DOHH2 (cell line): ENCODE measurements at regions not wholly inside any gene's neighbourhood (a gene's known extent, or its start where the extent isn't known, plus 50 kb on each side); places are given as distances from the start of the nearest gene placed in this dataset.
"Not testable (repeated sequence)": the region's sequence is repeated elsewhere in the genome, so short reads cannot be mapped to it uniquely, and the experiment has no call there.

Experiments used
- H3F3A ChIP-seq: fragments of 200-600 bp; sonication (generic), shearing (Covaris generic); 2 replicates; pipeline ENCODE4 v1.6.0; 2016; ENCODE audit warnings: antibody characterized with exemption, mild to moderate bottlenecking; ENCODE audit not compliant: control insufficient read depth, insufficient read depth
- H3K27ac ChIP-seq: fragments of 200-600 bp; sonication (generic); 2 replicates; pipeline ENCODE4 v1.5.1; 2014; ENCODE audit warnings: low read depth, mild to moderate bottlenecking, low read length, moderate library complexity
- H3K27me3 ChIP-seq: fragments of 200-600 bp; sonication (generic); 2 replicates; pipeline ENCODE4 v1.6.1; 2014; ENCODE audit warnings: mild to moderate bottlenecking, low read length, mixed read lengths; ENCODE audit not compliant: control insufficient read depth
- H3K36me3 ChIP-seq: fragments of 200-600 bp; sonication (generic); 2 replicates; pipeline ENCODE4 v1.6.1; 2014; ENCODE audit warnings: mild to moderate bottlenecking, low read length, moderate library complexity, mixed read lengths; ENCODE audit not compliant: control insufficient read depth
- H3K4me1 ChIP-seq: fragments of 200-600 bp; sonication (generic); 2 replicates; pipeline ENCODE4 v1.6.1; 2014; ENCODE audit warnings: mild to moderate bottlenecking, low read length, mixed read lengths; ENCODE audit not compliant: control insufficient read depth
- H3K4me2 ChIP-seq: fragments of 200-600 bp; sonication (generic); 2 replicates; pipeline ENCODE4 v1.6.0; 2014; ENCODE audit warnings: mild to moderate bottlenecking, low read length, moderate library complexity
- H3K4me3 ChIP-seq: fragments of 200-600 bp; sonication (generic); 2 replicates; pipeline ENCODE4 v1.5.1; 2014; ENCODE audit warnings: mild to moderate bottlenecking, low read length, mixed read lengths
- H3K79me2 ChIP-seq: fragments of 200-600 bp; sonication (generic); 2 replicates; pipeline ENCODE4 v1.6.1; 2014; ENCODE audit warnings: mild to moderate bottlenecking, low read length, mixed read lengths; ENCODE audit not compliant: control insufficient read depth
- H3K9me2 ChIP-seq: fragments of 200-600 bp; sonication (generic); replicated peaks from 2 replicates; pipeline ENCODE4 v1.6.1; 2014; ENCODE audit warnings: mild to moderate bottlenecking, low read length, mixed read lengths; ENCODE audit not compliant: control insufficient read depth
- H3K9me3 ChIP-seq: fragments of 200-600 bp; sonication (generic); 2 replicates; pipeline ENCODE4 v1.6.1; 2014; ENCODE audit warnings: antibody characterized with exemption, low read length, mixed read lengths; ENCODE audit not compliant: control insufficient read depth, insufficient read depth
- H4K20me1 ChIP-seq: fragments of 200-600 bp; sonication (generic); 2 replicates; pipeline ENCODE4 v1.6.0; 2014; ENCODE audit warnings: low read depth, mild to moderate bottlenecking, antibody characterized with exemption, low read length, moderate library complexity; ENCODE audit not compliant: control insufficient read depth, insufficient read depth
- EZH2phosphoT487 ChIP-seq: fragments of 200-600 bp; sonication (generic); IDR thresholded peaks from 2 replicates; pipeline ENCODE4 v1.6.1; 2017; ENCODE audit warnings: borderline replicate concordance, mild to moderate bottlenecking, antibody characterized with exemption, low read length, moderate library complexity, mixed read lengths
- TF ChIP-seq, protein P1 (sequence below): fragments of 200-600 bp; sonication (generic); IDR thresholded peaks from one replicate; pipeline ENCODE4 v1.5.1; 2014; ENCODE audit warnings: antibody characterized with exemption, mild to moderate bottlenecking, low read depth, low read length; ENCODE audit not compliant: poor library complexity, severe bottlenecking

DNA sequence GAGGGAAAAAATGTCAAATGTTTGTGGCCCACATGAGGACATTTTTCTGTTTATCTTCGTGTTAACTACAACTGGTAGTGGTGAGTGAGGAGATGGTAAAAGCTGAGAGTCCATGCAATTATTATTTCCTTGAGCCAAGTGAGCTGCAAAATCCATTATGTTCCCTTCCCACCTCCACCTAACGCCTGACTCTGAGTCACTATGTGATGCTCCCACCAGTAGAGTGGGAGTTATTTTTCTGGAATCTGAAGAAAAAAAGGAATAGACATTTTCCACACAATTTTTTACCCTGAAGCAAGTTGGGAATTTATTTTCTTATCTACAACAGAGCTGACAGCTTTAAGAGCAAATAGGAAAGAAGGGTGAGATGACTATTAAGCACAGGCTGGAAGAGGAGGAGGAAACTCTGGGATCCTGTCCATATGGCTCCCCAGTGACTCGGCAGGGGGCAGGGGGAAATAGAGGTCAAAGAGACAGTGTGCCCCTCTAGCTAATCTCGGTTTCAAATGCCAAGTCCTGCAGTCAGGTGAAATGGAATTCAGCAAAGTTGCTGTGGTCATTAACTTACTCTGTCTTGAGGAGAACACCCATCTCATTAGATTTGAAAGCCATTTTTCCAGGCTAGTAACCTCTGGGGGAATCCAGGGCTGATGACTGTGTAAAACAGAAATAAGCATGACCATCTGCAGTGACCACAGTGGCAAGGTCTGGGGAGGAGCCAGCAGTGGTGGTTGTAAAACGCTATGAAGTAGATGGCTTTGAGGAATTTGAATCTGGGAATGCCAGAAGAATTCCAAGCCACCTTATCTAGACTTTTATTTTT lies 463.9 kb downstream of the STK39 start:
- H3F3A ChIP-seq, result no peaks in the 10 kb centered on the region
- H3K9me2 ChIP-seq, result no peaks in the 10 kb centered on the region
- no peaks in the 10 kb centered on the region for H4K20me1 ChIP-seq
- no peaks in the 10 kb centered on the region for H3K27me3 ChIP-seq
- no peak overlapping the region for H3K4me2 ChIP-seq
- no peaks in the 10 kb centered on the region for H3K36me3 ChIP-seq
- no peaks in the 10 kb centered on the region for H3K9me3 ChIP-seq
- H3K27ac ChIP-seq, result no peak overlapping the region
- no peak for TF ChIP-seq EZH2phosphoT487
- TF ChIP-seq, protein P1, sequence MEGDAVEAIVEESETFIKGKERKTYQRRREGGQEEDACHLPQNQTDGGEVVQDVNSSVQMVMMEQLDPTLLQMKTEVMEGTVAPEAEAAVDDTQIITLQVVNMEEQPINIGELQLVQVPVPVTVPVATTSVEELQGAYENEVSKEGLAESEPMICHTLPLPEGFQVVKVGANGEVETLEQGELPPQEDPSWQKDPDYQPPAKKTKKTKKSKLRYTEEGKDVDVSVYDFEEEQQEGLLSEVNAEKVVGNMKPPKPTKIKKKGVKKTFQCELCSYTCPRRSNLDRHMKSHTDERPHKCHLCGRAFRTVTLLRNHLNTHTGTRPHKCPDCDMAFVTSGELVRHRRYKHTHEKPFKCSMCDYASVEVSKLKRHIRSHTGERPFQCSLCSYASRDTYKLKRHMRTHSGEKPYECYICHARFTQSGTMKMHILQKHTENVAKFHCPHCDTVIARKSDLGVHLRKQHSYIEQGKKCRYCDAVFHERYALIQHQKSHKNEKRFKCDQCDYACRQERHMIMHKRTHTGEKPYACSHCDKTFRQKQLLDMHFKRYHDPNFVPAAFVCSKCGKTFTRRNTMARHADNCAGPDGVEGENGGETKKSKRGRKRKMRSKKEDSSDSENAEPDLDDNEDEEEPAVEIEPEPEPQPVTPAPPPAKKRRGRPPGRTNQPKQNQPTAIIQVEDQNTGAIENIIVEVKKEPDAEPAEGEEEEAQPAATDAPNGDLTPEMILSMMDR, result no peak
- no peak overlapping the region for H3K4me3 ChIP-seq
- no peaks in the 10 kb centered on the region for H3K79me2 ChIP-seq
- no peaks in the 10 kb centered on the region for H3K4me1 ChIP-seq

DNA sequence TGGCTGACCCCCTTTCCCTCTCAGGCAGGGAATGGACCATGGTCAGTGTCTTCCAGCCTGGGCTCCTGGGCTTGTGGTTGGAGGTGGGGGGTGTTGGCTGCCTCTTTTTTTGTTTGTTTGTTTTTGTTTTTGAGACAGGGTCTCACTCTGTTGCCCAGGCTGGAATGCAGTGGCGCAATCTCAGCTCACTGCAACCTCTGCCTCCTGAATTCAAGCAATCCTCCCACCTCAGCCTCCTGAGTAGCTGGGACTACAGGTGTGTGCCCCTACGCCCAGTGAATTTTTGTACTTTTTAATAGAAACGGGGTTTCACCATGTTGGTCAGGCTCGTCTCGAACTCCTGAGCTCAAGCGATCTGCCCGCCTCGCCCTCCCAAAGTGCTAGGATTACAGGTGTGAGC lies 465.8 kb downstream of the STK39 start:
- H3K27ac ChIP-seq, H3K9me3 ChIP-seq, H3K36me3 ChIP-seq, H4K20me1 ChIP-seq, H3K4me1 ChIP-seq, H3K9me2 ChIP-seq, H3K4me2 ChIP-seq, H3K79me2 ChIP-seq, H3F3A ChIP-seq, H3K27me3 ChIP-seq, H3K4me3 ChIP-seq: not testable (repeated sequence)

DNA sequence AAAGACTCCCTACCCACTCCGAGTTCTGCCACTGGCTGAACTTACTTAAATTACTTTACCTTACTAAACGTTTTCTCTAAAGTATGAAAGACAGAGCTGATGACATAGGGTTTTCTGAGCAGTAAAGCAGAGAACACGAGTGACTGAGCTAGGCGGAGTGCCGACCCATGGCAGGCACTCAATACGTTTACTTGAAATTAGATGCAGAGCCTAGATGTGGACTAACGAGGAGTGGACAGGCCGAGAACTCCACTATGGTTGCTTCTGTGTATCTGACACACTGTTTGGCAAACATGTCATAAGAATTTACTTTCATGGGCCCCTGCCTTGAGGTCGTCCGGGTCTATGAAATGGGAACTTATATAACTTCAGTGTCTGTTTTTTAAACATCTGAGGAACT lies 471.0 kb downstream of the STK39 start:
- H3K4me1 ChIP-seq, result no peaks in the 10 kb centered on the region
- no peaks in the 10 kb centered on the region for H3K27me3 ChIP-seq
- TF ChIP-seq, protein P1, result no peak
- TF ChIP-seq EZH2phosphoT487, result no peak
- no peak overlapping the region for H3K4me3 ChIP-seq
- H3F3A ChIP-seq, result no peaks in the 10 kb centered on the region
- no peak overlapping the region for H3K27ac ChIP-seq
- H4K20me1 ChIP-seq, result no peaks in the 10 kb centered on the region
- no peaks in the 10 kb centered on the region for H3K9me3 ChIP-seq
- no peak overlapping the region for H3K4me2 ChIP-seq
- H3K36me3 ChIP-seq, result no peaks in the 10 kb centered on the region
- no peaks in the 10 kb centered on the region for H3K9me2 ChIP-seq
- H3K79me2 ChIP-seq, result no peaks in the 10 kb centered on the region

DNA sequence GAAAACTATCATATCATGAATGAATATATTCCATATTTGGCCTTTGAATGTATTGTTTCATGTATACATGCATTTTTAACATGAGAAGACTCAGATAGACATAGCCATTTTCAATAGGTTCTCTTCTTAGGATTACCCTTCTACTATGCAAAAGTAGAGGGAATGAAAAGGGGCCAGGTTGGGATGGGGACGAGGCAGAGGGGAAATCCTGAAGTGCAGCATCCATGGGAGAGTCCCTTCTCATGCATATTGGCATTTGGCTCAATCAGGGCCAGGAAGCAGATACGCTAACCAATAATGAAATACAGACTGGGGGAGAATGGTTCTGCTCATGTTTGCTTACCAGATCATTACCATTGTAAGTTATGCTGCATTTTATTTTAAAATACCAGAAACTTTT lies 475.8 kb downstream of the STK39 start:
- no peak overlapping the region for H3K4me2 ChIP-seq

More for the DNA sequence above, 475.8 kb downstream of the STK39 start:
- Histone ChIP-seq H3K4me1 (no peaks in the 10 kb centered on the region), H3K27me3 (no peaks in the 10 kb centered on the region), H4K20me1 (no peaks in the 10 kb centered on the region), H3K9me3 (no peaks in the 10 kb centered on the region), H3K9me2 (no peaks in the 10 kb centered on the region), H3K79me2 (no peaks in the 10 kb centered on the region), H3K4me3 (no peak overlapping the region), H3F3A (no peaks in the 10 kb centered on the region), H3K27ac (no peak overlapping the region), H3K36me3 (no peaks in the 10 kb centered on the region)
- TF ChIP-seq, protein P1, result no peak
- no peak for TF ChIP-seq EZH2phosphoT487
